GM18873 (cell line): ENCODE measurements at regions not wholly inside any gene's neighbourhood (a gene's known extent, or its start where the extent isn't known, plus 50 kb on each side); places are given as distances from the start of the nearest gene placed in this dataset.
A peak's percentile ranks its signal among the peaks of the same experiment; 100 is the strongest.
"Not testable (repeated sequence)": the region's sequence is repeated elsewhere in the genome, so short reads cannot be mapped to it uniquely, and the experiment has no call there.

ENCODE experiments used
- ATAC-seq: cut with Tn5 transposase; IDR thresholded peaks from one replicate; pipeline ENCODE4 v1.9.1; 2021; ENCODE audit warnings: mild to moderate bottlenecking, moderate library complexity, moderate number of reproducible peaks; ENCODE audit not compliant: unreplicated experiment, low FRiP score

GRCh38 chr4:186845137-186845842 is 121.6 kb upstream of the FAT1 start:
- ATAC-seq = no peak

- no peak for ATAC-seq
Measured at GRCh38 chr4:186846426-186846825, 122.8 kb upstream of the FAT1 start.

GRCh38 chr4:186847429-186848131 is 123.9 kb upstream of the FAT1 start:
- not testable (repeated sequence) for ATAC-seq

GRCh38 chr4:186848437-186848836 is 124.8 kb upstream of the FAT1 start:
- no peak for ATAC-seq

GRCh38 chr4:186851291-186852072 is 127.8 kb upstream of the FAT1 start:
- ATAC-seq = no peak

GRCh38 chr4:186852073-186852420 is 128.4 kb upstream of the FAT1 start:
- no peak for ATAC-seq

- peak; percentile 59 for ATAC-seq
Measured at GRCh38 chr4:186852964-186853391, 129.3 kb upstream of the FAT1 start.

DNA sequence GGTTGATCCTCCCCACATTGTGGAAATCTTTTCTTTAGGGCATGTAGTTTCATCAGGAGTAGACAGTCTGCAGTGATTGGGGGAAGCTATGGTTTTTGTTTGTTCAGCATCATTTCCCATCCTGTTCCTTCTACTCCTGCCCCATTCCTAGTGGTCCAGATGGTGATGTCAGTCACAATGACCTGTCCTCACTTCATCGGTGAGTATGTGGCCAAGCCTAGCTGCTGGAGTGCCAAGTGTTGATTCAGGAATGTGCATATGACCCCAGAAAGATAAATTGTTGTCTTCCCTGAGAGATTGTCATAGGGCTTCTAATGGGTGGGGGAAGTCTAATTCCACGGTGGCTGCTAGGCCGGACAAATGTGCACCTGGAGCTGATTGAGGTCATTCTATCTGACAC is 130.6 kb upstream of the FAT1 start:
- no peak for ATAC-seq

DNA sequence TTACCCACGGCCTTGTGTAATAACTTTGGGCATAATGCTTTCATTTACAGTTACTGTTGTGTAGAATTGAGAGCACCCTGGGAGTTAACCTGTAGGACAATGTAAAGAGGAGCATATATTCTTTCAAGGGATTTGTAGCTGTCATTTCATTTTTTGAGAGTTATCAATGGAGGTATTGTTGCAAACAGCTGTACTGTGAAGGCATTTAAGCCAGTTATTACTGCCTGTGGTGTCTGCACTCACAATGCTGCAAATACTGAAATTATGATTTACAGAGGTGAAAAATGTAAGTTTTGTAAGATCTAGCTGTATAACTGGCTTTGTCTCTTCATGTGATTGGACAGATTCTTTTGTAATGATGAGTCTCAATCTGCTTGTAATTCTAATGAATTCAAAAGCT is 131.5 kb upstream of the FAT1 start:
- no peak for ATAC-seq

GRCh38 chr4:186857793-186858192 is 134.1 kb upstream of the FAT1 start:
- no peak for ATAC-seq

DNA sequence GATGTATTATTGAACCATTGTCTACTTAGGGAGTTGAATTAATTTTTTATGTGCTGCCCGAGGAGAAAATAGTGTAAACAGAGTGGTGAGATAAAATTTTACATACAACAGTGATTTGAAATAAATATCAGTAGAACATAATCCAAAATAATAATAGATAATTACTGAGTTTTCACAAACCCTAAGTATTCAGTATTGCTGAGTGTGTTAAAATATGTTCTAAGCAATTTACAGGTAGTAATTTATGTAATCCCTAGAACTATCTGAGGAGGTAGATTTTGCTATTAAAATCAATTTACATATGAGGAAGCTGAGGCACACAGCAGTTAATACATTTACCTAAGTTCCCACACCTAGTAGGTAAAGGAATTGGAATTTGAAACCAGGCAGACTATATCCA is 134.7 kb upstream of the FAT1 start:
- no peak for ATAC-seq

DNA sequence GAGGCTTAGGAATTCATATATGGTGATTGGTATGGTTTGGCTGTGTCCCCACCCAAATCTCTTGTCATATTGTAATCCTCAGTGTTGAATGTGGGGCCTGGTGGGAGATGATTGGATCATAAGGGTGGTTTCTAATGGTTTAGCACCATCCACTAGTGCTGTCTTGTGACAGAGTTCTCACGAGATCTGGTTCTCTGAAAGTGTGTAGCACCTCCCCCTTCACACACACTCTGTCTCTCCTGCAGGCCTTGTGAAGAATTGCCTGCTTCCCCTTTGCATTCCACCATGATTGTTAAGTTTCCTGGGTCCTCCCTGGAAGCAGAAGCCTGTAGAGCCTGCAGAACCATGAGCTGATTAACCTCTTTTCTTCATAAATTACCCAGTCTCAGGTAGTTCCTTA is 135.8 kb upstream of the FAT1 start:
- ATAC-seq = no peak

GRCh38 chr4:186861317-186861716 is 137.7 kb upstream of the FAT1 start:
- no peak for ATAC-seq

GRCh38 chr4:186871856-186872255 is 148.2 kb upstream of the FAT1 start:
- no peak for ATAC-seq

- not testable (repeated sequence) for ATAC-seq
Measured at GRCh38 chr4:186873095-186873494, 149.4 kb upstream of the FAT1 start.

- ATAC-seq = no peak
Measured at GRCh38 chr4:186875476-186875875, 151.8 kb upstream of the FAT1 start.

- ATAC-seq = no peak
Measured at GRCh38 chr4:186876961-186877626, 153.4 kb upstream of the FAT1 start.

GRCh38 chr4:186878203-186878776 is 154.6 kb upstream of the FAT1 start:
- ATAC-seq = no peak

GRCh38 chr4:186881521-186882220 is 158.0 kb upstream of the FAT1 start:
- no peak for ATAC-seq

- ATAC-seq = no peak
Measured at GRCh38 chr4:186882293-186882692, 158.6 kb upstream of the FAT1 start.
